ENCODE measurements at regions not wholly inside any gene's neighbourhood (a gene's known extent, or its start where the extent isn't known, plus 50 kb on each side); places are given as distances from the start of the nearest gene placed in this dataset.

- TF ChIP-seq, protein P1, sequence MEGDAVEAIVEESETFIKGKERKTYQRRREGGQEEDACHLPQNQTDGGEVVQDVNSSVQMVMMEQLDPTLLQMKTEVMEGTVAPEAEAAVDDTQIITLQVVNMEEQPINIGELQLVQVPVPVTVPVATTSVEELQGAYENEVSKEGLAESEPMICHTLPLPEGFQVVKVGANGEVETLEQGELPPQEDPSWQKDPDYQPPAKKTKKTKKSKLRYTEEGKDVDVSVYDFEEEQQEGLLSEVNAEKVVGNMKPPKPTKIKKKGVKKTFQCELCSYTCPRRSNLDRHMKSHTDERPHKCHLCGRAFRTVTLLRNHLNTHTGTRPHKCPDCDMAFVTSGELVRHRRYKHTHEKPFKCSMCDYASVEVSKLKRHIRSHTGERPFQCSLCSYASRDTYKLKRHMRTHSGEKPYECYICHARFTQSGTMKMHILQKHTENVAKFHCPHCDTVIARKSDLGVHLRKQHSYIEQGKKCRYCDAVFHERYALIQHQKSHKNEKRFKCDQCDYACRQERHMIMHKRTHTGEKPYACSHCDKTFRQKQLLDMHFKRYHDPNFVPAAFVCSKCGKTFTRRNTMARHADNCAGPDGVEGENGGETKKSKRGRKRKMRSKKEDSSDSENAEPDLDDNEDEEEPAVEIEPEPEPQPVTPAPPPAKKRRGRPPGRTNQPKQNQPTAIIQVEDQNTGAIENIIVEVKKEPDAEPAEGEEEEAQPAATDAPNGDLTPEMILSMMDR (IDR thresholded peaks at IDR 0.05): no peak
- no peak for TF ChIP-seq POLR2A (IDR thresholded peaks at IDR 0.05)
Measured at GRCh38 chr4:177964061-177964460, 521.8 kb upstream of the AGA start.

Measured in heart left ventricle (tissue), 13 donors.